ENCODE measurements at regions not wholly inside any gene's neighbourhood (a gene's known extent, or its start where the extent isn't known, plus 50 kb on each side); places are given as distances from the start of the nearest gene placed in this dataset.

GRCh38 chr17:68794636-68795434 lies 160.4 kb downstream of the ABCA8 start:
- peak in 1 of 5 experiments; percentile 11 for TF ChIP-seq CTCF (IDR thresholded peaks at IDR 0.05)
- no peak for TF ChIP-seq POLR2A (IDR thresholded peaks at IDR 0.05)
- no peak for TF ChIP-seq POLR2AphosphoS5 (IDR thresholded peaks at IDR 0.05)
- TF ChIP-seq EP300 (IDR thresholded peaks at IDR 0.05; ENCODE audit: low read depth), result no peak
- Histone ChIP-seq H3K27ac (peak overlapping the region; percentile 51 to 72 (median 68)), H3K9me3 (no peaks in the 10 kb centered on the region), H3K27me3 (no peaks in the 10 kb centered on the region), H3K36me3 (no peaks in the 10 kb centered on the region), H3K4me3 (no peak overlapping the region), H3K4me1 (peaks cover 0 to 29% (median 10%) of the 10 kb centered on the region in 4 donors)
- 27 to 41% methylated on average over 5 of the region's 5 CpGs for WGBS, 2 donors (ENCODE audit: low coverage in 1 of 2)
- intact Hi-C loops (cut with DNase I; ENCODE audit: low total_unique reads), result no loop called here
- in situ Hi-C loops (cut with MboI; ENCODE audit: low pct_ligation_motif_present in 1 of 4, low pct_unique_long_range_greater_than_20kb in 1 of 4, low sequenced_read_pairs in 3 of 4), result no loop called here
- DNase-seq, result no peak

DNA sequence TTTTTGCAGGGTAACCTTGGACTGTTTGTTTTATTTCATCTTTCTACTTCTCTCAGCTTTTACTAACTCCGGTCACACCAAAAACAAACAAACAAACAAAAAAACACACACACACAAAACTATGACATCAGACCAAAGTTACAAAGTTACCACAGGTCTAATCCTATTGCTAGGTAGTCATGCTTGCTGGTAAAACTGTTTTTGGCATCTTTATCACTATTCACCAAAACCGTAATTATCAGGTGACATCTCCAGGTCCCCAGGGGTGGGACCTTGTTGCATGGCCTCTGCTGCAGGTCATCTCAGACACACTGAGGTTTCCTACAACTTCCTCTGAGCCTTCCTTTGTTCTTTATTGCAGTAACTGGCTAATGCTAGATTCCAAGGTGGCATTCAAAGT lies 162.3 kb downstream of the ABCA8 start:
- Histone ChIP-seq H3K27ac (peak overlapping the region; percentile 51 to 66 (median 54)), H3K4me3 (no peak overlapping the region), H3K27me3 (no peaks in the 10 kb centered on the region), H3K36me3 (no peaks in the 10 kb centered on the region), H3K9me3 (no peaks in the 10 kb centered on the region), H3K4me1 (peaks cover 0 to 29% (median 10%) of the 10 kb centered on the region in 4 donors)
- TF ChIP-seq EP300 (IDR thresholded peaks at IDR 0.05; ENCODE audit: low read depth) (no peak), CTCF (IDR thresholded peaks at IDR 0.05) (no peak), POLR2A (IDR thresholded peaks at IDR 0.05) (no peak), POLR2AphosphoS5 (IDR thresholded peaks at IDR 0.05) (no peak)
- intact Hi-C loops (cut with DNase I; ENCODE audit: low total_unique reads) (no loop called here), in situ Hi-C loops (cut with MboI; ENCODE audit: low pct_ligation_motif_present in 1 of 4, low pct_unique_long_range_greater_than_20kb in 1 of 4, low sequenced_read_pairs in 3 of 4) (no loop called here)
- DNase-seq, result no peak
- 41 to 50% methylated on average over 2 of the region's 2 CpGs for WGBS, 2 donors (ENCODE audit: low coverage in 1 of 2)

DNA sequence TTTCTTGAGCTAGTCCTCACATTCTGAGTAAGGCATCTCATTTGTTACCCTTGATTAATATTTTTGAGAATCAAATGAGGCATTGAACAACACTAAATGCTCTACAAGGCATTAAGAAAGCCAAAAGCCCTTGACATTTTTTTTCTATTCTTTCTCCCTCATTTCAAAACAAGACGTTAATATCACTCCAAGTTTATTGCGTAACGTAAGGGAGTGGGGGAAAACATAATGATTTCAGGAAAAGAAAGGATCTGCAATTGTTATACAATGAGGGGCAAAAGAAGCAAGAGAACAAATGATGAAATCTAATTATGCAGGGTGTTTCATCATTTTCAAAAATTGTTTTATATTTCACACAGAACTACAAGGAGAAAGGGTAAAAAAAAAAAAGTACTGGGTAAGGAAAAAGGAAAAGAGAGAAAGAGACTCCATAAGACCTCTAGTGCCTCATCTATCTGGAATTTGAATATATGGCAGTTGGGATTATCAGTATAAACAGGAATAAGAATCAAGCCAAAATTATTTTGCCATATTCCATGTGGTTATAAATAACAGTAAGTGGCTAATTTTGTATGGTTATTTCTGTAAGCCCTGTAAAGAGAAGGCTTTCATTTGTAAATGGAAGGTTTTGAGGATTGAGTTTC lies 163.0 kb downstream of the ABCA8 start:
- TF ChIP-seq POLR2AphosphoS5 (IDR thresholded peaks at IDR 0.05) (peak in 2 of 3 donors; percentile 24 to 70), CTCF (IDR thresholded peaks at IDR 0.05) (no peak)
- Histone ChIP-seq H3K9me3 (no peaks in the 10 kb centered on the region), H3K4me3 (no peak overlapping the region), H3K27me3 (no peaks in the 10 kb centered on the region), H3K36me3 (no peaks in the 10 kb centered on the region), H3K27ac (peak overlapping the region; percentile 51 to 66 (median 54)), H3K4me1 (peaks cover 0 to 29% (median 10%) of the 10 kb centered on the region in 4 donors)
- DNase-seq, result no peak
- in situ Hi-C loops (cut with MboI; ENCODE audit: low pct_ligation_motif_present in 1 of 4, low pct_unique_long_range_greater_than_20kb in 1 of 4, low sequenced_read_pairs in 3 of 4), result no loop called here
- 58 to 66% methylated on average over 3 of the region's 3 CpGs for WGBS, 2 donors (ENCODE audit: low coverage in 1 of 2)
- intact Hi-C loops (cut with DNase I; ENCODE audit: low total_unique reads), result no loop called here

DNA sequence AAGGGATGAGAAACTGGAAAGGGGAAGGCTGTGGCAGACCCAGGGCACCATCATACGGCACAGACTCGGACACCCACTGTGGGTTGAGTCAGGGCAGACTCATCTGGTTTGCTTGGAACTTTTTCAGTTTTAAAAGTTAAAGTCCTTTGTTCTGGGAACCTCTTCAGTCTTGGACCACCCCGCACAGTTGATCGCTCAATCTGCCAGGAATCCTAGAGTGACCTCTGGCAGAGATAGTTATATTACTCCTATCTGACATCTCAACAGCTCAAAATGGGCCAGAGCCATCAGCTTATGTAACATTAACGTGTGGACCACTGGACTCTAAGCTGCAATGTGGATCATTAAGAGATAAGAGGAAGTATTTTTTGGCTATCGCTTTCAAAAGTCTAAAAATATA lies 164.3 kb downstream of the ABCA8 start:
- H3K9me3 ChIP-seq, result no peaks in the 10 kb centered on the region
- H3K27ac ChIP-seq, result peak overlapping the region in 2 of 4 donors; percentile 31 to 54
- intact Hi-C loops (cut with DNase I; ENCODE audit: low total_unique reads) (no loop called here), in situ Hi-C loops (cut with MboI; ENCODE audit: low pct_ligation_motif_present in 1 of 4, low pct_unique_long_range_greater_than_20kb in 1 of 4, low sequenced_read_pairs in 3 of 4) (no loop called here)
- WGBS, 2 donors (ENCODE audit: low coverage in 1 of 2), result 53 to 60% methylated on average over 3 to 6 of the region's 6 CpGs
- TF ChIP-seq POLR2AphosphoS5 (IDR thresholded peaks at IDR 0.05), result no peak
- TF ChIP-seq CTCF (IDR thresholded peaks at IDR 0.05), result no peak
- no peak for TF ChIP-seq POLR2A (IDR thresholded peaks at IDR 0.05)
- TF ChIP-seq EP300 (IDR thresholded peaks at IDR 0.05; ENCODE audit: low read depth), result no peak
- no peaks in the 10 kb centered on the region for H3K27me3 ChIP-seq
- no peak for DNase-seq
- H3K36me3 ChIP-seq, result no peaks in the 10 kb centered on the region
- H3K4me3 ChIP-seq, result no peak overlapping the region
- H3K4me1 ChIP-seq, result peaks cover 0 to 29% (median 10%) of the 10 kb centered on the region in 4 donors

All from transverse colon (tissue), 4 donors.